ENCODE measurements at regions not wholly inside any gene's neighbourhood (a gene's known extent, or its start where the extent isn't known, plus 50 kb on each side); places are given as distances from the start of the nearest gene placed in this dataset.

DNA sequence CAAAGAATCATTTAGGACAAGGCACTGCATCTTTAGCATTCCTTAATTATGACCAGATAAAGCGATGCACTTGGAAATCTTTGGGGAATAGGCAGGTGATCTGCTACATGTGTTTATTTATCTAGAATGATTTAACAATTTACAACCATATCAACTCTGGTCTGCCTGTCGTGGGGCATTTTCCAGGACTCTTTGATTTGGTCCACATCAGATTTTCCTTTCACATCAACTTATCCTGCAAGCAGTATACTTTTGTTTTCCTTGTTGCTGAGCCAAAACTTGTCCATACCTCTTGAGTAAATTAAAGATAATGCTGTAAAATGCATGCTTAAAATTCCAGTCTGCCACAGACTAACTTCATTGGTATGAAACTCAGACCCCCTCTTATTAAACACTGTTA is 312.4 kb upstream of the TCF4 start:
- ATAC-seq (no peak), DNase-seq (ENCODE audit: low read depth, low spot score) (no peak)
- Histone ChIP-seq H3K27ac (ENCODE audit: low read length) (no peak overlapping the region), H3K4me1 (ENCODE audit: control insufficient read depth, insufficient read depth, low read length) (no peaks in the 10 kb centered on the region), H3K36me3 (ENCODE audit: control insufficient read depth, insufficient read depth, low read length) (no peaks in the 10 kb centered on the region), H3K9me3 (ENCODE audit: control insufficient read depth, insufficient read depth, low read depth, low read length) (no peaks in the 10 kb centered on the region), H3K4me3 (ENCODE audit: low read depth in 2 of 2, low read length in 2 of 2) (no peak overlapping the region), H3K27me3 (ENCODE audit: control insufficient read depth, insufficient read depth, low read length) (no peaks in the 10 kb centered on the region)
- ChIA-PET CTCF (no interaction called here), POLR2A (no interaction called here)
- no TSS peak for BruUV-seq (replicated peaks)
- intact Hi-C loops (cut with micrococcal nuclease; ENCODE audit: unreplicated experiment) (no loop called here), in situ Hi-C loops (cut with HindIII; ENCODE audit: low pct_unique_long_range_greater_than_20kb, low sequenced_read_pairs) (no loop called here)
- no peak for TF ChIP-seq SIN3A (IDR thresholded peaks at IDR 0.05; ENCODE audit: borderline replicate concordance, insufficient read depth, low read depth, low read length)
- no peak for TF ChIP-seq CTCF (IDR thresholded peaks at IDR 0.05)
- no peak for TF ChIP-seq POLR2AphosphoS5 (IDR thresholded peaks at IDR 0.05; ENCODE audit: low read depth, low read length)
- TF ChIP-seq, protein P1, sequence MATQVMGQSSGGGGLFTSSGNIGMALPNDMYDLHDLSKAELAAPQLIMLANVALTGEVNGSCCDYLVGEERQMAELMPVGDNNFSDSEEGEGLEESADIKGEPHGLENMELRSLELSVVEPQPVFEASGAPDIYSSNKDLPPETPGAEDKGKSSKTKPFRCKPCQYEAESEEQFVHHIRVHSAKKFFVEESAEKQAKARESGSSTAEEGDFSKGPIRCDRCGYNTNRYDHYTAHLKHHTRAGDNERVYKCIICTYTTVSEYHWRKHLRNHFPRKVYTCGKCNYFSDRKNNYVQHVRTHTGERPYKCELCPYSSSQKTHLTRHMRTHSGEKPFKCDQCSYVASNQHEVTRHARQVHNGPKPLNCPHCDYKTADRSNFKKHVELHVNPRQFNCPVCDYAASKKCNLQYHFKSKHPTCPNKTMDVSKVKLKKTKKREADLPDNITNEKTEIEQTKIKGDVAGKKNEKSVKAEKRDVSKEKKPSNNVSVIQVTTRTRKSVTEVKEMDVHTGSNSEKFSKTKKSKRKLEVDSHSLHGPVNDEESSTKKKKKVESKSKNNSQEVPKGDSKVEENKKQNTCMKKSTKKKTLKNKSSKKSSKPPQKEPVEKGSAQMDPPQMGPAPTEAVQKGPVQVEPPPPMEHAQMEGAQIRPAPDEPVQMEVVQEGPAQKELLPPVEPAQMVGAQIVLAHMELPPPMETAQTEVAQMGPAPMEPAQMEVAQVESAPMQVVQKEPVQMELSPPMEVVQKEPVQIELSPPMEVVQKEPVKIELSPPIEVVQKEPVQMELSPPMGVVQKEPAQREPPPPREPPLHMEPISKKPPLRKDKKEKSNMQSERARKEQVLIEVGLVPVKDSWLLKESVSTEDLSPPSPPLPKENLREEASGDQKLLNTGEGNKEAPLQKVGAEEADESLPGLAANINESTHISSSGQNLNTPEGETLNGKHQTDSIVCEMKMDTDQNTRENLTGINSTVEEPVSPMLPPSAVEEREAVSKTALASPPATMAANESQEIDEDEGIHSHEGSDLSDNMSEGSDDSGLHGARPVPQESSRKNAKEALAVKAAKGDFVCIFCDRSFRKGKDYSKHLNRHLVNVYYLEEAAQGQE (IDR thresholded peaks at IDR 0.05; ENCODE audit: insufficient read depth in 1 of 2, low read depth in 2 of 2, low read length in 1 of 2): no peak
- no peak for TF ChIP-seq TCF7L2 (IDR thresholded peaks at IDR 0.05; ENCODE audit: low read depth, low read length)

GRCh38 chr18:55897091-55897689 is 309.2 kb upstream of the TCF4 start:
- Histone ChIP-seq H3K36me3 (ENCODE audit: control insufficient read depth, insufficient read depth, low read length) (no peaks in the 10 kb centered on the region), H3K4me3 (ENCODE audit: low read depth in 2 of 2, low read length in 2 of 2) (no peak overlapping the region), H3K27ac (ENCODE audit: low read length) (no peak overlapping the region), H3K27me3 (ENCODE audit: control insufficient read depth, insufficient read depth, low read length) (no peaks in the 10 kb centered on the region), H3K9me3 (ENCODE audit: control insufficient read depth, insufficient read depth, low read depth, low read length) (no peaks in the 10 kb centered on the region), H3K4me1 (ENCODE audit: control insufficient read depth, insufficient read depth, low read length) (no peaks in the 10 kb centered on the region)
- ATAC-seq (no peak), DNase-seq (ENCODE audit: low read depth, low spot score) (no peak)
- BruUV-seq (replicated peaks): no TSS peak
- in situ Hi-C loops (cut with HindIII; ENCODE audit: low pct_unique_long_range_greater_than_20kb, low sequenced_read_pairs): no loop called here
- TF ChIP-seq SIN3A (IDR thresholded peaks at IDR 0.05; ENCODE audit: borderline replicate concordance, insufficient read depth, low read depth, low read length): no peak
- TF ChIP-seq, protein P1 (IDR thresholded peaks at IDR 0.05; ENCODE audit: insufficient read depth in 1 of 2, low read depth in 2 of 2, low read length in 1 of 2): no peak
- TF ChIP-seq POLR2AphosphoS5 (IDR thresholded peaks at IDR 0.05; ENCODE audit: low read depth, low read length): no peak
- no peak for TF ChIP-seq TCF7L2 (IDR thresholded peaks at IDR 0.05; ENCODE audit: low read depth, low read length)
- no peak for TF ChIP-seq CTCF (IDR thresholded peaks at IDR 0.05)
- ChIA-PET CTCF (no interaction called here), POLR2A (no interaction called here)
- intact Hi-C loops (cut with micrococcal nuclease; ENCODE audit: unreplicated experiment): no loop called here

Measured in Panc1 (cell line).